NCI-H1092 treated with DMSO at 0.1 percent for 48 hours (cell line): ENCODE measurements at regions not wholly inside any gene's neighbourhood (a gene's known extent, or its start where the extent isn't known, plus 50 kb on each side); places are given as distances from the start of the nearest gene placed in this dataset.

Source experiments
- DNase-seq: peaks from one replicate; lab custom pipeline; 2025; lab: John Stamatoyannopoulos, UW

DNA sequence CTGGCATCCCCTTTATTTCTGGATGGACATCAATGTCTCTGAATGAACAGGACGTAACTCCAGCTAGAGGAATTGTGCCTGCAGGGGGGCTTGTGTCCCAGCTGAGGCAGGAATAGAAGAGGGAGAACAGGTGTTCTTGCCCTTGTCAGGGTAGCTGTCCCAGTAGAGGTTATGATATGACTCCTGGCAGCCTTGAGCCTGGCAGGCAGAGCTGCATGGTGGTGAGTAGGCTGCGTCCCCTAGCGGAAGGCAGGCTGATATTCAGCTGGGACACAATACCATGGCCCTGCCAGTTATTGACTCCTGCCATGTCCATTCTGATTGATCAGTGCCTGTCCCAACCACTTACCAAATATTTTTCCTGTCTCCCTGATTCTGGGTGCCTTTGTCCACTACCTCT lies 197.2 kb downstream of the RAP2A start:
- no peak for DNase-seq

DNA sequence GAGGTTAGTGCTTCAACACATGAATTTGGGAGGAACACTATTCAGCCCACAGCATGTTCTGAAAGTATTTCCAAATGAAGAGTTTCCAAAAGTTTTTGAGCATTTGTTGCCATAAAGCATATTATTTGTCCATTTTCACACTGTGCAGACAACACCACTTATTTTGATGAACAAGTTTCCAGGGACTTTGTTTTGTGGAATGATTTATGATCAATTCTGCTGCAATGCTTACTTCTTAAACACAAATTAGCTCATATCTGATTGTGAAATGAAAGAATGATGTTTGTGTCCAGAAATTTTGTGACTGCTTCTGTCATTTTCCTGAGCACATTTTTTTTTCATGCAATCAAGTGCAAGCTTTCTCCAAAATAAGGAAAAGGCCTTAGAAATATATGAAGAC lies 205.3 kb downstream of the RAP2A start:
- no peak for DNase-seq

DNA sequence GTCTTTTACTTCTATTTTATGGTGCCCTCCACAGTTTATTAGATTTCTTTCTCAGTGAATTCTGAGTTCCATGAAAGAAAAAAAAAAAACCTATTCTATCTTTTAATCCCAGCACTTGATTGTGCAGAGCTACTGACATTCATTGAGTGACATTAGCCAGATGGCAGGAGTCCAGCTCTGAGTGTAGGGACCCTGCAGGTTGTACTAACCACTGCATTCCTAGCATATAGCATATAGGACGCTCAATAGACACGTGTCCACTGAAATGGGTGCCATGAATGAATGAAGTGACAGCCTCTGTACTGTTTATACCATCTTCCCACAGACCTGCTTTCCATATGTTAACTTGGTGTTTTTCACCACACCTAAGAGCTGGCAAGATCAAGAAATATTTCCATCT lies 206.3 kb downstream of the RAP2A start:
- no peak for DNase-seq

DNA sequence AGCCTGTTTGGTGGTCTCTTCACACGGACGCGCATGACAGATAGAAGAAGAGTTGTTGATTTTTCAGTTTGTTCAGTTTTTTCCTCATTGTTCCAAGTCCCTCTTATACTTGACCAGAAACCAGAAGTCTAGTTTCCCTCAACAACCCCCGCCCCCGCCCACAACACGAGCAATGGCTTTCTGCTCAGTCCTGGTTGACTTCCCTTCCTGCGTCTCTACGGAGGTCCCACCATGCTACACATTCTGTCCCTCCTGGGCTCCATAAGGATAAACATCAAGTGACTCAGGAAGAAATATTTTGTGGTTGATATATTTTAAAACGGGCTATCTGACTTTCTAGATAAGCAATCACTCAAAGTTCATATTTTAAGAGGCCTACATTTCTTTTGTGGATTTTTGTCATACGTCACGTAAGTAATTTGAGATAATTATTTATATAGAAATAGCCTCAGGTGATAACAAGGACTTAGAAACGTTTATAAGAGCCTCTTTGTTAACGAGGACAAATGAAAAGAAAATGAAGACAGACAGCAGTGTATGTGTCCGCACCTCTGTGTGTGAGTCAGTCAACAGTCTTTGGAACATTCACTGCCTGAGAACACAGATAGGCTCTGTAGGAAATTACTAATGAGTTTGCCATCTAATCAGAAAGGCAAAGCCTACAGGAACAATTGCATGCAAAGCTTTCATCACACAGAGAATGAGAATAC lies 214.4 kb downstream of the RAP2A start:
- no peak for DNase-seq

DNA sequence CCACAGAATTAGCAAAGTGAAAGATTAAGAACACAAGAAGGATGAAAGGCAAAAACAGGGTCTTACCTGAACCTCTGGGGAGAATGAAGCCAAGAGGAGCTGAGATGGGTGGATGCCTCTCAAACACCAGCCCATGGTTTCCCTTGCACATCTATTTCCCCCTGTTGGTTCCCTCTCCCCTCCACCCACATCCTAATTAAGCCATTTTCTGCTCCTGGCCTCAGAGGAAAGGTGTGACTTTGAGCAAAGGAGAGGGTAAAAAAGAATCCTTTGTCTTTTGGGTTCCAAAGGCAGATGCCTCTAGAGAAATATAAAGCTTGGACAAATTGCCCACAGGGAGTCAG lies 214.9 kb downstream of the RAP2A start:
- no peak for DNase-seq

DNA sequence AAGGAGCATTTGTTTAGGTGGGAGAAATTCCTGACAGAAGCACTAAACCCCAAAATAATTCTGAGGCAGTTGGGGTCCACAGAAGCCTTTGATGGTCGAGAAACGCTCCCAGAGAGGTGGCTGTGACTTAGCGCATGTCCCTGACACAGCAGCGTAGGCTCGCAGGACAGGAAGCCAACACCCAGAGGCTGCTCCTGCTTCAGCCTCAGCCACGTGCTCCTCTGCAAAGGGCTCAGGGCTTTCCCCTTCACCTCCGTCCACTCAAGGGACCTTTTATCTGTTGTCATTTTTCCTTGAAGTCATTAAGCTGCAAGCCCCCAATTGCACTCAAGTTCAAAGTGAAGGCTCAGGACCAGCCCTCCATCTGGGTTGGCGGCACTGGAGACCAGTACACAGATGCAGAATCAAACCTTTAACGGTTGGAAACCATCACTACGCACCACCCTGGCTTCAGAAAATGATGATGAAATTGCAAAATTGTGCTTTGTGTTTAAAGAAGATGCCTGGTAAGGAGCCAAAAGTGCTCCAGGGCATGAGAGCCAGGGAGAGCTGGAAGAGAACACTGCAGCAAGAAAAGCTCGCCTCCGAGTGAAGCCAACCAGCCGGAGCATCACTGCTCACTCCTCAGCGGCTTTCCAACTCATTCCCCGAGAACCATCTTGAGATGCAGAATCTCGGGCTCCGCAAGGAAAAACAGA lies 219.6 kb downstream of the RAP2A start:
- DNase-seq = no peak

DNA sequence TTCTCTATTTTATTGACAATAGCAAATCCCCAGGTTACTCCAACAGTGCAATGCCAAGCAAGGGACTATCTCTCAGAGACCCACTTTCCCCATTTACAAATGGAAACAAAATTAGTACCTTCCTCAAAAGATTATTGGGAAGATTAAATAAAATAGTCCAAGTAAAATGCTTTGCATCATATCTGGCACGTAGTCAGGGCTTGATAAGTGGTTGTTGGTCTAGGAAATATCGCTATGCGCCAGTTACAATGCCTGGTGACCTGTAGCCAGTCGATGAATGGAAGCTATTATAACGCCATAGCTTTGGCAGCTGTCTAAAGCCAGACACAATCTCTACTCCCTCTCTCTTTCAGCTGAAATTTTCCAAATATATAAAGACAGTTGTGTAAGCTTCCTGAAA lies 220.3 kb downstream of the RAP2A start:
- DNase-seq = no peak

DNA sequence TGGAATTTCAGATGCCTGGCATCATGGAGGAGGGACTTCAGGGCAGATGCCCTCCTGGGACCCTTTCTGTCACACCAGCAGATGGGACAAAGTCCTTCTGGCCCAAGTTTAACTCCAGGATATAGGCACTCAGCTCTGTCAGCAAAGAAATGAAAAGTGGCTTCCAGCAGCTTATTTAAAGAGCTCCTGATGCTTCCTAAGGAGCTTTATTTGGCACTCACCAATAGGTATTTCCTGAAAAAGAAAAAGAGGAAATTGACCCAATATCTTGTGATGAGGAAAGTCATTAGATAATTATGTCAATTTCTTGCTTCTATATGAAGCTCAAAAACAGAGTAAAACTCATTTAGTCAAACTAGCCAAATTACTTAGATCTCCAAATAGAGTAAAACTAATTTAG lies 224.6 kb downstream of the RAP2A start:
- DNase-seq = no peak

DNA sequence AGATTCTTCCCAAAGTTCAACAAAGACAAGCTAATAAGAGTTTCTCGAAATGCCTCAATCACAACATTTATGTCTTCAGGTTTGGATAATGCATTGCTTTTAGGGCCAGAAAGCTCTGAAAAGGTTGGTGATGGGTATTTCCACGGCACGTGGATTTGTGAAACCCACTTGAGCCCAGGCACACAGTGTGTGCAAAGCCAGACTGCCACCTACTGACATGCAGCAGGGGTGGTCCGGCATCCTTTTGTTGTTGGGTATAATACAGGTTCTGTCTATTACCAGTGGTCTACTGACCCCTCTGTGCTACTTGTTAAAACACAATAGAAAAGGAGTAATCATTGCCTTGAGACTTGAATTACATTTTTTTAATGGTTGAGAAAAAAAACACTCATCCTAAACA lies 225.6 kb downstream of the RAP2A start:
- peak; percentile 43 for DNase-seq

DNA sequence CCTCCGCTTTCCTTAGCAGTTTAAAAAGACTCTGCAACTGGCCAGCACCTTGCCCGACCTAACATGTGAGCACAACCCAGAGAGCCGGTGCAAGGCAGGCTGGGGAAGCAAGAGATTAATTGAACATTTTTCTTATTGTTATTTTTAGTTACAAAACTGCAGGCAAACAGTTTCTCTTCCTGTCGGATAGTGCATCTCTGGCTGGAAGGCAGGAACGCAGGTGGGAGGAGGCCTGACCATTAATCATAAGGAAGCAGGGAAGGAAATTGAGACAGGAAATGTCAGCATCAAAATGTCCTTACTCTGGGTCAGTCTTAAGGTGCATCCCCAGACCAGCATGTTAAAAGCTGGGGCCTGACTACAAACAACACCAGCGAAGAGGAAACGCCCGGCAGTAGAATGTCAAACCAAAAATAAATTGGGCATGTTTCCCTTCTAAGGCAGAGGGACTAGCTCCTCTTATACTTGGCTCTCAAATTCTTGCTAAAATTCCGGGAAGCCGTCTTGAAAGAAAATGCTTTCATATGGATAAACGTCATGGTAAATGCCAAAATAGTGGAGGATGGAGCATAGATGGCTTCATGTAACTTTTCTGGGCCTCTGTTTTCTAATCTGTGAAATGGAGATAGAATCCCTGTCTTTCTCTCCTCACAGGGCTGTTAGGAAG lies 226.8 kb downstream of the RAP2A start:
- DNase-seq = no peak

DNA sequence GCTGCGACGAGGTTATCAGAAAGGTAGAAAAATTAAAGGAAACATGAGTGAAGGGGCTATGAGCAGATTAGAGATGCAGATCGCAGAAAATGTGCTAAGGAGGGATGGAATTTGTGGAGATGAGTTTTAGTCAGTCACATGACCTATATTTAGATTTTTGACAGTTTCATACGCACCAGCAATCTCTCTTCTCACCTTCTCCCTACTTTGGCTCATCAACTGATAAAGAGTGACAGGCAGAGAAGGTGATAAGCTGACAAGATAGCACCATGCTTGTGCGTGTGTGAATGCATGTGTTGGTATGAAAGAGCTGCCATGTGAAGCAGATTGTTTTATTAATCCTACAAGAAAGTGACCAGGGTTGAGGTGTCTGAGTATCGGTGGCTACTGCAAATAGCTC lies 252.6 kb downstream of the RAP2A start:
- no peak for DNase-seq

DNA sequence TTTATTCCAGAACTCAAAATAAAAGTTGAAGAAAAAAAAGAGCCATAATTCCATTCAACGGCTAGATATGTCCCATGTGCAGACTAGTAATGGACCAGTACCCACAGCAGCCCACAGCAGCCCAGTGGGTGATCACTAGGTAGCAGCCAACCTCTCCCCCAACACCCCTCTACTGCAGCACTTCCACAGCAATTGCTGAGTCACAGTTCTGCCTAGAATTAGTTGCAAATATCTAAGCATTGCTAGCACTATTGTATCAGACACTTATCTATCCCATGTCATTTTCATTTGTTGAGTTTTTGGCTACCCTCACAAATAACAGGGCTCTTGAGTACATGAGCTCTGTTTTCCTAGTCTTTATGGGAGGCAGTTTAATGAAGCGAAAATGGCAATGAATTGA lies 258.7 kb downstream of the RAP2A start:
- no peak for DNase-seq

DNA sequence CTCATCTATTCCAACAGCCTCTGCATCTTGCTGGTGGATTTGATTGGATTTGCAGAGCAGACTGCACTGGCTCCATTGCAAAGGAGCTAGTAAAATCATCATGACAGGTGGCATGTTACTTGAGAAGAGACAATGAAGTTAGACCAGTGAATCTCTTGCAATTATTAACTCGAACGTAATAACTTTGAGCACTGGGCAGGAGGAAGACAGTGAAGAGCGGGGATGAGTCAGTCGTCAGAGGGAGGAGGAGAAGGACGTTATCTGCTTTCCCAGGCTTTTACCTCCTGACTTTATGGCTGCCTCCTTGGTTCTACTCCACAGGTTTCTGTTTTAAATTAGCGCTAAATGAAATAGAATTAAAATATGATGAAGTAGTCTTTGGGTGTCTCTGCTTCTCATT lies 257.8 kb upstream of the IPO5 start:
- no peak for DNase-seq

DNA sequence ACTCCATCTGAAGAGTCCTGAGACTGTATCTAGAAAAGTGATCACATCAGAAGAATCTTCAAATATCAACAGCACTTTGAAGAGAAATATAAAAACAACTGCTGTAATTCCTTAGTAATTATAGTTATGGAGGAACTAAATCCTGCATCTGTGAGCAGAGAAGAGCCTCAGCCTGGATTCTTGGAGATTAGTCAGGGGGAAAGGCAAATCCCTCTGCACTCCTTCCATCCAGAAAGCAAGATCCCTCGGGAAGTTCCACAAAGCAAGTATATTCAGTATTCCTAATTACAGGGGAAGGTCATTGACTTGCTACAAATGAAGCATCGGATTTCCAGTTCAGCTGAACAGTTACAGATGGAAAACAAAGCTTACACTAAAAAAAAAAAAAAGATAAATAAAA lies 256.6 kb upstream of the IPO5 start:
- no peak for DNase-seq

DNA sequence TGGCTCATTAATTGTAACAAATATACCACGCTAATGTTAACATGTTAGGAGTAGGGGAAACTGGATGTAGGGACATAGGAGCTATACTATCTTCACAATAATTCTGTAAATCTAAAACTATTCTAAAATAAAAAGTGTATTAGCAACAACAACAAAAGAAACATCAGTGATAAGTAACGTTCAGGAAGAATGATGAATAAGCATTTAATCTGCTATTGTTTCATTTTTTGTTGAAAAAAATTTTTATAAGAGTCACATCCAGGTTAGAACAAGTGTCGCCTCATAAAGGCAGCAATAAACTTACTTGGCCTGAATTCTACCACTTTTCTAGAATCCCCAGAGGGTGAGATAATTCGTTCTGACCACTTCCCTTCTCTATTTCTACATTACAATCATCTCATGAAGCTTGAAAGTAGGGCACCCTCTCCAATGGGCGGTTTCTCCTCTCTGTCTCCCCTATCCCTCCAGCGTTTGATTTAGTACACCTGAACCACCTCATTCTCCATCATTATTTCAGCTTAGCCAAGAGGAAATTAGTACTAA lies 253.1 kb upstream of the IPO5 start:
- DNase-seq = no peak

DNA sequence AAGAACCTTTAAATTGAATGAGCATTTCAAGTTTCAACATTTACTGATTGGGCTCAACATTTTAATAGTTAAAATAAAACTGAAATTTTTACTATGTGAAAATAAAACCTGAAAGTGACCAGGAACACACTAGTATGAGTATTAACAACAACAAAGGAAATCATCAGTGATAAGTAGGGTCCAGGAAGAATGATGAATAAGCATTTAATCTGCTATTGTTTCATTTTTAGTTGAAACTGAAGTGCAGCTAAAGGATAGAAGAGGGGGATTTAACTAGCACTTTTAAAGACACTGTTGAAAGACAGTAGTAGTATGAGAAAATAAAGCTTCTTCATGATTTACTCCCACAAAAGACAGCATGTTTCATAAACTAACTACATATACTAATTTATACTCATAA lies 250.9 kb upstream of the IPO5 start:
- DNase-seq = no peak

DNA sequence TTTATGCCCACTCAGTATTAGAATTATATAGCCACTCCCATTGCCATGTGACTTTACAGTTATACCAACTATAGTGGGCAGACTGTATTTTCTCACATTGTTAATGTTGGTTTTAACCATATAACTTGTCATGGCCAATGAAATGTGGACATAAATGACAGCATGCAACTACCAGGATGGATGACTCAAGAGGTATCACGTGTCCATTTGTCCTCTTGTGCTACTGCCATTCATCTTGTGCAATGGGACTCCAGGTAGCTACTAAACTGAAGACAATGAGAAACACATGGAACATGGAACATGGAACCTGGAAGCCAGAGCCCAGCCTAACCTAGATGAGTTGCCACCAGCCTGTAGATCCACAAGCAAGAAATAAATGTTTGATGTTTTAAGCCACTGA lies 242.7 kb upstream of the IPO5 start:
- no peak for DNase-seq

DNA sequence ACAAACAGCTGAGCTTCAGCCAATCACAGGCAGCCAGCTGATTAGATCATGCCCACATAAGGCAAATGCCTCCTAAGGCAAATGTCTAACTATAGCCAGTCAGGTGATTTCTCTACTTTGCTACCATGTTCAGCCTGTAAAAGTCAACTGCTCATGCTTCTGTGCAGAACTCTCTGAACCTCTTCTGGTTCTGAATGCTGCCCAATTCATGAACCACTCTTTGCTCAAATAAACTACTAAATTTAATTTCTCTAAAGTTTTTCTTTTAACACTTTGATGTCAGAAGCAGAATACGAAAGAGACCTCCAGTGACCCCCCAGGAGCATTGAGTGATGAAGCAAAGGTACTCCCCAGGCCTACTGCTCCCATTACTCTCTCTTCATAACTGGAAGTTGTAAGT lies 240.7 kb upstream of the IPO5 start:
- no peak for DNase-seq

DNA sequence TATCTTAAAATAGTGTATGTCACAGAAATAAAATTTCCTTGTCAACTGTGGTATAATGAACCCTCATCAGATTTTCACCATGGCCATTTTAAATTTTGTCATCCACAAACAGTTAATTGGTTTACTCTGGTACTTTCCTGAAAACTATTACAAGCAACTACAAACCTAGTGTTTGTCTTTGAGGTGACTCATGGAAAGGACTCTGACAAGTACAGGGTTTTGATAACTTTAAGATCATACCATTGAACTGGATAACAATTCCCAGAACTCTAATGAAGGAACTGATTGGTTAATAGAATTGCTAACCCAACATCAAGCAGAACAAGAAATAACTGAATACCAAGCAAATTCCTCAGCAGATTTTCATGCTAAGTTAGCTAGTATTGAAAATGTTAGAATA lies 237.7 kb upstream of the IPO5 start:
- no peak for DNase-seq

DNA sequence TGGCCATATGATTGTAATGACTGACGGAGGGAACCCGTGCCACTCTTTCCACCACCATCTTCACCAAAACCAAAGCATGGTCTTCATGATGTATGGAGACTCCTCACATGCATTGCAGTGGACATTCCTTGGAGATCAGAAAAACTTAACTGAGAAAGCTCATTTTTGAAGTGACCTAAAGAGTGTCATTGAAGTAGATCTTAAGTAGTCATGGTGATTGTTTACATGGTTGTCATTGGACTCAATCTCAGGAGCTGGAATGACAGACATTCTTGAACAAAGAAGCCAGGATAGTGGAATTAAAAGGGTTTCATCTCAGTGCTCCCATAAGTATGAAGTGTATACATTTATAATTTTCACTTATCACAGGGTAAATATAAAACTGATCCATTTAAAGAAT lies 236.7 kb upstream of the IPO5 start:
- no peak for DNase-seq

DNA sequence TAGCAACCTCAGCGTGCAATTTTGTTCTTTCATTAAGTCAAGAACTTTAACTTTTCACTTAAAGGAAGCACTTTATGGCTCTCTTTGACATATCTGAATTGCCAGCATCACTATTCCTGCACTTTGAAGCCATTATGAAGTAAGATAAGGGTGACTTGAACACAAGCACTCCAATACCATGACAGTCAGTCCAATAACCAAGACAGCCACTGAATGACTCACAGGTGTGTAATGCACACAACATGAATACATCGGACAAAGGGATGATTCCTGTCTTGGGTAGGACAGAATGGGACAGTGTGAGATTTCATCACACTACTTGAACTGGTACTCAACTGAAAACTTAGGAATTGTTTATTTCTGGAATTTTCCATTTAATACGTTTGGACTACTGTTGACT lies 233.7 kb upstream of the IPO5 start:
- no peak for DNase-seq

DNA sequence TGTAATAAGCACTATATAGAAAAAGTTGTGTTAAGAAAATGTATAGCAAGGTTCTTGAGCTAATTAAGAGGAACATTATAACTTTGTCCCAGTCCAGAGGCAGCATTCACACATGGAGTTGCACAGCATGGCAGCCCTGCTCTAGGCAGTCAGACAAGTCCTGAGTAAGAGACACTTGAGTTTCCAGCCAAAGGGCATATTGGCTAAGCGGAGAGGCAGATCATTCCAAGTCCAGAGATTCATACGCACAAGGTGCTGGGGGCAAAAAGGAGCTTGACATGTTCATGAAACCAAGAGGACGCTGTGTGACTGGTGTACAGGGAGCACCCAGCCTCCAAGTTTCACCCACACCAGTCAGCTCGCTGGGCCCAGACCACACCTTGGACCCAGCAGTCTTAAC lies 232.6 kb upstream of the IPO5 start:
- no peak for DNase-seq

DNA sequence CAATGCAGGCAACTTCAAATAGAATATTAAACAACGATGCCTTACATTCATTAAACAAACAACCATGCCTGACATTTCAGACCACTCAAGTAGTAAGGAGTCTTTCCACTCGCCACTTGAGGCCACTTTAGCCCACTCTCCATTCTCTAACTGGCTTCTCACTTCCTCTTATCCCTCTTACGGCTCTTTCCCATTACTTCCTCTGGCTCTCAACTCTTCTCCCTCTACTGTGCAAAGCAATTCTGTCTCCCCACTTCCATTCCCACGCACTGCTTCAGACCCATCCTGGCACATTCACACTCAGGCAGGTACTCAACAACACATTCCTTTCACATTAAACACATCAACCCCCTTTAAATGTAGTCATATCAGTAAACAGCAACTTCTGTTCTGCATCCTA lies 229.8 kb upstream of the IPO5 start:
- DNase-seq = no peak
